D721Med (cell line): ENCODE measurements at regions not wholly inside any gene's neighbourhood (a gene's known extent, or its start where the extent isn't known, plus 50 kb on each side); places are given as distances from the start of the nearest gene placed in this dataset.

ENCODE experiments used
- DNase-seq: peaks from one replicate; pipeline ENCODE4 v3.0.0; 2011; ENCODE audit warnings: low spot score; ENCODE audit not compliant: insufficient read length
- FAIRE-seq: peaks from 2 replicates; lab custom pipeline; 2011; peaks lifted over from hg19 to GRCh38; lab: Jason Lieb, UNC
- CTCF ChIP-seq: IDR thresholded peaks from 2 replicates; pipeline ENCODE4 v1.5.1; 2012; ENCODE audit warnings: mild to moderate bottlenecking, control low read depth; ENCODE audit not compliant: insufficient read depth; ENCODE audit errors: missing control alignments

- DNase-seq (no peak), FAIRE-seq (no peak)
- no peak for TF ChIP-seq CTCF
These were observed 93.9 kb upstream of the NCOR2 start for GRCh38 chr12:124661341-124661740.

- DNase-seq (no peak), FAIRE-seq (no peak)
- TF ChIP-seq CTCF = no peak
These were observed 93.4 kb upstream of the NCOR2 start for GRCh38 chr12:124660851-124661250.

- TF ChIP-seq CTCF = no peak
- no peak for DNase-seq
- no peak for FAIRE-seq
These were observed 91.5 kb upstream of the NCOR2 start for GRCh38 chr12:124658806-124659402.

GRCh38 chr12:124658302-124658701, 90.9 kb upstream of the NCOR2 start:
- DNase-seq (no peak), FAIRE-seq (no peak)
- TF ChIP-seq CTCF = no peak

GRCh38 chr12:124656947-124657434, 89.6 kb upstream of the NCOR2 start:
- DNase-seq = no peak
- TF ChIP-seq CTCF = no peak
- peak; percentile 11 for FAIRE-seq

- FAIRE-seq (no peak), DNase-seq (peak; percentile 83)
- TF ChIP-seq CTCF = no peak
These were observed 88.5 kb upstream of the NCOR2 start for GRCh38 chr12:124655698-124656516.
